ENCODE measurements at regions not wholly inside any gene's neighbourhood (a gene's known extent, or its start where the extent isn't known, plus 50 kb on each side); places are given as distances from the start of the nearest gene placed in this dataset.

- H3K36me3 ChIP-seq, result no peaks in the 10 kb centered on the region
- H3K4me3 ChIP-seq (replicated peaks in 1 of 3), result no peak overlapping the region
- no peaks in the 10 kb centered on the region for H3K4me1 ChIP-seq
- intact Hi-C loops (cut with DNase I), result no loop called here
- 83 to 88% methylated on average over 3 of the region's 3 CpGs for WGBS, 2 donors
- DNase-seq, result no peak
- no peaks in the 10 kb centered on the region for H3K27me3 ChIP-seq
- TF ChIP-seq CTCF (IDR thresholded peaks at IDR 0.05) (no peak), POLR2A (IDR thresholded peaks at IDR 0.05) (no peak)
- no peaks in the 10 kb centered on the region for H3K9me3 ChIP-seq
- H3K27ac ChIP-seq, result no peak overlapping the region
These were observed 1040.7 kb downstream of the RAPGEF2 start for GRCh38 chr4:160143574-160143973.

- no peak for DNase-seq
- H3K4me1 ChIP-seq, result no peaks in the 10 kb centered on the region
- no peaks in the 10 kb centered on the region for H3K9me3 ChIP-seq
- intact Hi-C loops (cut with DNase I), result no loop called here
- no peak overlapping the region for H3K27ac ChIP-seq
- H3K36me3 ChIP-seq, result no peaks in the 10 kb centered on the region
- WGBS, 2 donors, result 92 to 98% methylated on average over 13 to 15 of the region's 15 CpGs
- H3K4me3 ChIP-seq (replicated peaks in 1 of 3), result no peak overlapping the region
- no peaks in the 10 kb centered on the region for H3K27me3 ChIP-seq
- TF ChIP-seq POLR2A (IDR thresholded peaks at IDR 0.05) (no peak), CTCF (IDR thresholded peaks at IDR 0.05) (no peak)
These were observed 1056.6 kb downstream of the RAPGEF2 start for GRCh38 chr4:160159457-160159856.

GRCh38 chr4:160161026-160161425, 1058.1 kb downstream of the RAPGEF2 start:
- WGBS, 2 donors, result 93 to 97% methylated on average over 1 of the region's 1 CpG
- no peak for TF ChIP-seq CTCF (IDR thresholded peaks at IDR 0.05)

GRCh38 chr4:160175064-160175643, 1072.3 kb downstream of the RAPGEF2 start:
- TF ChIP-seq CTCF (IDR thresholded peaks at IDR 0.05) (no peak), POLR2A (IDR thresholded peaks at IDR 0.05) (no peak)
- WGBS, 2 donors, result 81 to 87% methylated on average over 8 of the region's 8 CpGs
- no peaks in the 10 kb centered on the region for H3K9me3 ChIP-seq
- no peaks in the 10 kb centered on the region for H3K36me3 ChIP-seq
- intact Hi-C loops (cut with DNase I), result no loop called here
- no peak overlapping the region for H3K27ac ChIP-seq
- DNase-seq, result no peak
- no peaks in the 10 kb centered on the region for H3K27me3 ChIP-seq
- no peaks in the 10 kb centered on the region for H3K4me1 ChIP-seq
- no peak overlapping the region for H3K4me3 ChIP-seq (replicated peaks in 1 of 3)

More at GRCh38 chr4:160161026-160161425, 1058.1 kb downstream of the RAPGEF2 start:
- H3K36me3 ChIP-seq, result no peaks in the 10 kb centered on the region
- intact Hi-C loops (cut with DNase I), result no loop called here
- no peaks in the 10 kb centered on the region for H3K27me3 ChIP-seq
- no peaks in the 10 kb centered on the region for H3K9me3 ChIP-seq
- H3K27ac ChIP-seq, result no peak overlapping the region
- no peak overlapping the region for H3K4me3 ChIP-seq (replicated peaks in 1 of 3)
- no peak for DNase-seq
- H3K4me1 ChIP-seq, result no peaks in the 10 kb centered on the region

- intact Hi-C loops (cut with DNase I), result no loop called here
- Histone ChIP-seq H3K4me3 (replicated peaks in 1 of 3) (no peak overlapping the region), H3K27me3 (no peaks in the 10 kb centered on the region), H3K9me3 (no peaks in the 10 kb centered on the region), H3K27ac (no peak overlapping the region), H3K36me3 (no peaks in the 10 kb centered on the region), H3K4me1 (no peaks in the 10 kb centered on the region)
- DNase-seq, result no peak
- TF ChIP-seq POLR2A (IDR thresholded peaks at IDR 0.05), result no peak
- TF ChIP-seq CTCF (IDR thresholded peaks at IDR 0.05), result no peak
- 86 to 87% methylated on average over 2 of the region's 2 CpGs for WGBS, 2 donors
These were observed 1077.3 kb downstream of the RAPGEF2 start for GRCh38 chr4:160180211-160180610.
